Ovary (tissue), 3 donors: ENCODE measurements at regions not wholly inside any gene's neighbourhood (a gene's known extent, or its start where the extent isn't known, plus 50 kb on each side); places are given as distances from the start of the nearest gene placed in this dataset.

Experiments used
- CTCF ChIP-seq, 3 donors: fragments of 450-650 bp in 2 of 3; fragments of 200-600 bp in 1 of 3; IDR thresholded peaks; one replicate each; pipeline versions ENCODE4 v1.5.1 to v1.8.0; 2016 to 2022; ENCODE audit warnings: antibody characterized with exemption in 3 of 3, mild to moderate bottlenecking in 1 of 3
- POLR2A ChIP-seq: fragments of 450-650 bp; IDR thresholded peaks from one replicate; pipeline ENCODE4 v1.6.1; 2017; ENCODE audit warnings: antibody characterized with exemption, mild to moderate bottlenecking, moderate library complexity
- donor health status: DM: no; HTN: no; CAD: no.

GRCh38 chr14:60350366-60350720 lies 101.3 kb downstream of the PPM1A start:
- TF ChIP-seq CTCF (IDR thresholded peaks at IDR 0.05) (no peak), POLR2A (no peak)
